Keratinocyte (primary cell): ENCODE measurements at regions not wholly inside any gene's neighbourhood (a gene's known extent, or its start where the extent isn't known, plus 50 kb on each side); places are given as distances from the start of the nearest gene placed in this dataset.

Source experiments
- DNase-seq: peaks from one replicate; pipeline ENCODE4 v3.0.0-alpha.2; 2011; ENCODE audit warnings: low read depth, missing footprints, low spot score
- FAIRE-seq: peaks from 2 replicates; lab custom pipeline; 2011; peaks lifted over from hg19 to GRCh38; lab: Jason Lieb, UNC
- H2AFZ ChIP-seq: 2 replicates; pipeline ENCODE4 v1.6.0; 2012; ENCODE audit warnings: low read length, control low read depth, inconsistent platforms; ENCODE audit not compliant: control insufficient read depth
- H3K27ac ChIP-seq: 2 replicates; pipeline ENCODE4 v1.5.1; 2011; ENCODE audit warnings: low read length; ENCODE audit not compliant: control insufficient read depth, insufficient read depth
- H3K27me3 ChIP-seq: 3 replicates; pipeline ENCODE4 v1.6.0; 2011; ENCODE audit warnings: low read length; ENCODE audit not compliant: control insufficient read depth, insufficient read depth; ENCODE audit errors: extremely low read depth
- H3K36me3 ChIP-seq, 2 experiments: 2 replicates in 1 of 2; 3 replicates in 1 of 2; pipeline ENCODE4 v1.5.1; 2011; ENCODE audit warnings: low read length in 2 of 2, mild to moderate bottlenecking in 1 of 2; ENCODE audit not compliant: control insufficient read depth in 2 of 2, insufficient read depth in 2 of 2; ENCODE audit errors: extremely low read depth in 1 of 2
- H3K4me1 ChIP-seq: 3 replicates; pipeline ENCODE4 v1.5.1; 2011; ENCODE audit warnings: low read length; ENCODE audit not compliant: control insufficient read depth, insufficient read depth; ENCODE audit errors: extremely low read depth
- H3K4me2 ChIP-seq: 3 replicates; pipeline ENCODE4 v1.6.0; 2011; ENCODE audit warnings: low read depth, low read length; ENCODE audit not compliant: control insufficient read depth, insufficient read depth; ENCODE audit errors: extremely low read depth
- H3K4me3 ChIP-seq, 3 experiments: fragments of 200-600 bp in 1 of 3; sonication (generic) in 1 of 3; 2 replicates in 2 of 3; 3 replicates in 1 of 3; pipeline ENCODE4 v1.5.1; 2011 to 2016; ENCODE audit warnings: low read length in 3 of 3, mild to moderate bottlenecking in 3 of 3, control low read depth in 2 of 3, inconsistent platforms in 1 of 3, low read depth in 1 of 3, mixed read lengths in 1 of 3, mixed run types in 1 of 3, moderate library complexity in 1 of 3; ENCODE audit not compliant: control insufficient read depth in 2 of 3, insufficient read depth in 2 of 3; ENCODE audit errors: extremely low read depth in 1 of 3
- H3K79me2 ChIP-seq: 2 replicates; pipeline ENCODE4 v1.6.0; 2012; ENCODE audit warnings: low read length; ENCODE audit not compliant: control insufficient read depth, insufficient read depth
- H3K9ac ChIP-seq: 3 replicates; pipeline ENCODE4 v1.6.0; 2011; ENCODE audit warnings: low read length; ENCODE audit not compliant: control insufficient read depth, insufficient read depth; ENCODE audit errors: extremely low read depth
- H3K9me1 ChIP-seq: 3 replicates; pipeline ENCODE4 v1.6.0; 2011; ENCODE audit warnings: low read length; ENCODE audit not compliant: control insufficient read depth, insufficient read depth; ENCODE audit errors: extremely low read depth
- H3K9me3 ChIP-seq: 2 replicates; pipeline ENCODE4 v1.5.1; 2012; ENCODE audit warnings: low read depth, low read length; ENCODE audit not compliant: control insufficient read depth
- H4K20me1 ChIP-seq: 3 replicates; pipeline ENCODE4 v1.6.0; 2011; ENCODE audit warnings: low read length; ENCODE audit not compliant: control insufficient read depth, insufficient read depth; ENCODE audit errors: extremely low read depth
- EZH2 ChIP-seq: IDR thresholded peaks from one replicate; pipeline ENCODE4 v1.6.1; 2012; ENCODE audit warnings: inconsistent platforms, mild to moderate bottlenecking, low read length, moderate library complexity
- dilution Hi-C: fragments of 300-500 bp; cut with MboI; formaldehyde crosslinking; loops from one replicate; pipeline ENCODE4 v1.7.0; 2020; ENCODE audit warnings: low sequenced_read_pairs; ENCODE audit not compliant: extremely low pct_ligation_motif_present
- TF ChIP-seq, protein P1 (sequence below), 3 experiments: IDR thresholded peaks in 1 of 3; conservative IDR thresholded peaks in 1 of 3; optimal IDR thresholded peaks in 1 of 3; 2 replicates in 2 of 3; 3 replicates in 1 of 3; pipeline versions ENCODE3 to v1.5.1; 2011; ENCODE audit warnings: low read length in 3 of 3, mild to moderate bottlenecking in 3 of 3, moderate library complexity in 2 of 3, control low read depth in 1 of 3, inconsistent platforms in 1 of 3; ENCODE audit not compliant: insufficient read depth in 2 of 3; ENCODE audit errors: extremely low read depth in 1 of 3

DNA sequence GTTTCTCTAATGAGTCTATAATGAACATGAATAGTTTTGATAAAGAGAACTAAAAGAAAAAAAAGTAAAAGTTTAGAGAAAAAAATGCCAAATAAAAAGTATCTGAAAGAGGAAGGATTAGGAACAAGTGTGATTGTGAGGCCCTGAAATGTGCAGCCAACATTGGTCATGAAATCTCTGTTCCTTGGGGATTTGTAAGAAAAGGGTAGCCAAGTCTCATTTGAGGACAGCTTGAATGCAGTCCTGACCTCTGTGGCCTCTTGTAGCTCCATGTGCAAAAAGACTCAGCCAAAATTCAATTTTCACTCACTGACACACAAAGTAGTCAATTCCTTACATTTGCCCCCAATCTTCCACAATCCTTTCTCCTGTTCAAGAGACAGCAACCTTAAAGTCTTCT is 167.9 kb downstream of the KLF12 start:
- no peak overlapping the region for H2AFZ ChIP-seq
- peaks cover 3% of the 10 kb centered on the region for H3K79me2 ChIP-seq
- H3K9me1 ChIP-seq, result no peaks in the 10 kb centered on the region
- no peaks in the 10 kb centered on the region for H3K36me3 ChIP-seq
- H4K20me1 ChIP-seq, result no peaks in the 10 kb centered on the region
- H3K4me3 ChIP-seq, result no peak overlapping the region
- no peaks in the 10 kb centered on the region for H3K27me3 ChIP-seq
- no peak overlapping the region for H3K27ac ChIP-seq
- FAIRE-seq, result no peak
- H3K9me3 ChIP-seq, result no peaks in the 10 kb centered on the region
- dilution Hi-C loops, result no loop called here
- no peaks in the 10 kb centered on the region for H3K4me1 ChIP-seq
- no peak overlapping the region for H3K4me2 ChIP-seq
- DNase-seq, result no peak
- TF ChIP-seq, protein P1, sequence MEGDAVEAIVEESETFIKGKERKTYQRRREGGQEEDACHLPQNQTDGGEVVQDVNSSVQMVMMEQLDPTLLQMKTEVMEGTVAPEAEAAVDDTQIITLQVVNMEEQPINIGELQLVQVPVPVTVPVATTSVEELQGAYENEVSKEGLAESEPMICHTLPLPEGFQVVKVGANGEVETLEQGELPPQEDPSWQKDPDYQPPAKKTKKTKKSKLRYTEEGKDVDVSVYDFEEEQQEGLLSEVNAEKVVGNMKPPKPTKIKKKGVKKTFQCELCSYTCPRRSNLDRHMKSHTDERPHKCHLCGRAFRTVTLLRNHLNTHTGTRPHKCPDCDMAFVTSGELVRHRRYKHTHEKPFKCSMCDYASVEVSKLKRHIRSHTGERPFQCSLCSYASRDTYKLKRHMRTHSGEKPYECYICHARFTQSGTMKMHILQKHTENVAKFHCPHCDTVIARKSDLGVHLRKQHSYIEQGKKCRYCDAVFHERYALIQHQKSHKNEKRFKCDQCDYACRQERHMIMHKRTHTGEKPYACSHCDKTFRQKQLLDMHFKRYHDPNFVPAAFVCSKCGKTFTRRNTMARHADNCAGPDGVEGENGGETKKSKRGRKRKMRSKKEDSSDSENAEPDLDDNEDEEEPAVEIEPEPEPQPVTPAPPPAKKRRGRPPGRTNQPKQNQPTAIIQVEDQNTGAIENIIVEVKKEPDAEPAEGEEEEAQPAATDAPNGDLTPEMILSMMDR (optimal IDR thresholded peaks at IDR 0.05 in 1 of 3, IDR thresholded peaks at IDR 0.05 in 1 of 3, conservative IDR thresholded peaks at IDR 0.05 in 1 of 3; ENCODE audit: extremely low read depth in 1 of 3, insufficient read depth in 2 of 3, low read length in 3 of 3), result no peak
- no peak for TF ChIP-seq EZH2
- no peak overlapping the region for H3K9ac ChIP-seq

DNA sequence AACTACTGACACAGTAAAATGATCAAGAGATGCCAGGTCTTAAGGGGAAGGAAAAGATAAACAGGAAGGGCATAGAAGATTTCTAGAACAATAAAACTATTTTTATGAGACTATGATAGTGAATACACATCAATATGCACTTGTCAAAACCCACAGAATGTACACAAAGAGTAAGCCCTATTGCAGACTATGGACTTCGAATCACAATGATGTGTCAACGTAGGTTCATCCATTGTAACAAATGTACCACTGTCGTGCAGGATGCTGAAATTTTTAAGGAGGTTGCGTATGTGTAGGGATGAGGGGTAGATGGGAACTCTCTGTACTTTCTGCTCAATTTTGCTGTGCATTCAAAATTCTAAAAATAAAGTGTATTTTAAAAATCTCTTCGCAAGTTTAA is 171.9 kb downstream of the KLF12 start:
- Histone ChIP-seq H3K27me3 (no peaks in the 10 kb centered on the region), H3K9me1 (peaks cover 2% of the 10 kb centered on the region), H3K36me3 (no peaks in the 10 kb centered on the region), H2AFZ (no peak overlapping the region), H3K4me1 (peaks cover 9% of the 10 kb centered on the region), H3K4me2 (no peak overlapping the region), H3K4me3 (no peak overlapping the region), H3K9ac (no peak overlapping the region), H3K9me3 (no peaks in the 10 kb centered on the region), H3K79me2 (peaks cover 3% of the 10 kb centered on the region), H3K27ac (no peak overlapping the region), H4K20me1 (no peaks in the 10 kb centered on the region)
- DNase-seq, result no peak
- dilution Hi-C loops, result no loop called here
- no peak for TF ChIP-seq EZH2
- TF ChIP-seq, protein P1 (optimal IDR thresholded peaks at IDR 0.05 in 1 of 3, IDR thresholded peaks at IDR 0.05 in 1 of 3, conservative IDR thresholded peaks at IDR 0.05 in 1 of 3; ENCODE audit: extremely low read depth in 1 of 3, insufficient read depth in 2 of 3, low read length in 3 of 3), result no peak
- no peak for FAIRE-seq
